Heart right ventricle (tissue), 16 donors: ENCODE measurements at regions not wholly inside any gene's neighbourhood (a gene's known extent, or its start where the extent isn't known, plus 50 kb on each side); places are given as distances from the start of the nearest gene placed in this dataset.
A peak's percentile ranks its signal among the peaks of the same experiment; 100 is the strongest.

Experiments
- ATAC-seq, 8 donors: fragments of 200-7000 bp; cut with Tn5 transposase; one replicate each; pipeline ENCODE4 v1.9.1; 2020; ENCODE audit warnings: mild to moderate bottlenecking in 8 of 8, moderate library complexity in 8 of 8, moderate number of reproducible peaks in 1 of 8
- DNase-seq, 2 donors: peaks; one replicate each; pipeline ENCODE4 v3.0.0-alpha.2; 2020
- H3K27ac ChIP-seq, 10 donors: fragments of 200-600 bp; sonication (generic) in 2 of 10; one replicate each; pipeline versions ENCODE4 v1.5.0 to v1.8.0; 2020 to 2022; ENCODE audit warnings: mild to moderate bottlenecking in 3 of 10
- H3K27me3 ChIP-seq, 7 donors: fragments of 200-600 bp; one replicate each; pipeline ENCODE4 v1.8.0; 2021 to 2022; ENCODE audit warnings: mild to moderate bottlenecking in 2 of 7
- H3K36me3 ChIP-seq, 9 donors: fragments of 200-600 bp; sonication (generic) in 1 of 9; one replicate each; pipeline versions ENCODE4 v1.5.0 to v1.8.0; 2020 to 2022; ENCODE audit warnings: mild to moderate bottlenecking in 2 of 9
- H3K4me1 ChIP-seq, 9 donors: fragments of 200-600 bp; sonication (generic) in 1 of 9; one replicate each; pipeline versions ENCODE4 v1.5.0 to v1.8.0; 2020 to 2022; ENCODE audit warnings: mild to moderate bottlenecking in 4 of 9
- H3K4me3 ChIP-seq, 10 donors: fragments of 200-600 bp; sonication (generic) in 2 of 10; one replicate each; pipeline versions ENCODE4 v1.5.0 to v1.8.0; 2020 to 2022; ENCODE audit warnings: mild to moderate bottlenecking in 7 of 10, moderate library complexity in 2 of 10
- H3K9me3 ChIP-seq, 11 donors: fragments of 200-600 bp in 10 of 11; sonication (generic) in 2 of 11; one replicate each; pipeline versions ENCODE4 v1.5.0 to v1.8.0; 2013 to 2022; ENCODE audit warnings: mild to moderate bottlenecking in 2 of 11, control low read depth in 1 of 11, moderate library complexity in 1 of 11
- WGBS, 2 donors: extraction: QIAGEN DNeasy Blood & Tissue Kit; methylation state at CpG; one replicate each; pipeline ENCODE4 v1.1.7; 2013; ENCODE audit warnings: inconsistent platforms in 1 of 2; 5-methylcytosine and 5-hydroxymethylcytosine counted together
- intact Hi-C, 10 donors: fragments of 100-400 bp; cut with DNase I; formaldehyde crosslinking; loops; one replicate each; pipeline versions ENCODE4 v1.11.1 to v1.14.2; 2022
- TF ChIP-seq, protein P1 (sequence below), 9 donors: fragments of 200-600 bp; sonication (generic) in 2 of 9; IDR thresholded peaks; one replicate each; pipeline versions ENCODE4 v1.5.0 to v1.8.0; 2021 to 2022; ENCODE audit warnings: antibody characterized with exemption in 9 of 9, mild to moderate bottlenecking in 5 of 9, moderate library complexity in 1 of 9
- donor health status: Arrhythmogenic right ventricular cardiomyopathy.
- donor health status: ischemic (EF 13 %, LVEDD 7.1; RV severe dilation, severe dysfunction).
- donor health status: healthy with polysubstance abuse.
- donor health status: DM: no; HTN: yes; CAD: no.
- donor health status: DM: no; HTN: no; CAD: no.
- donor health status: ischemic (EF 25% LVEDD 6.9; RV normal size, moderate dysfunction).
- donor health status: ischemic (EF 25% LVEDD 5.7; RV mildly dilated, moderate dysfunction).
- donor health status: healthy.
- donor health status: DM: yes; HTN: yes; CAD: no.
- donor health status: Ischemic cardiomyopathy.
- donor health status: ischemic (EF 35%, LVEDD 5.7; RV mildly dilated, moderate dysfunction).
- donor health status: nonischemic (EF 11% LVEDD 7.7; RV severe dilation, severe dysfunction).
- donor health status: DM: yes; HTN: yes; CAD: no.
- donor health status: PGD.
- donor health status: ischemic (EF 29% LVEDD 5.4; RV normal size, mild dysfunction).
- donor health status: nonischemic (EF 23%, LVEDD 6.1; RV moderate dilation, normal function).

DNA sequence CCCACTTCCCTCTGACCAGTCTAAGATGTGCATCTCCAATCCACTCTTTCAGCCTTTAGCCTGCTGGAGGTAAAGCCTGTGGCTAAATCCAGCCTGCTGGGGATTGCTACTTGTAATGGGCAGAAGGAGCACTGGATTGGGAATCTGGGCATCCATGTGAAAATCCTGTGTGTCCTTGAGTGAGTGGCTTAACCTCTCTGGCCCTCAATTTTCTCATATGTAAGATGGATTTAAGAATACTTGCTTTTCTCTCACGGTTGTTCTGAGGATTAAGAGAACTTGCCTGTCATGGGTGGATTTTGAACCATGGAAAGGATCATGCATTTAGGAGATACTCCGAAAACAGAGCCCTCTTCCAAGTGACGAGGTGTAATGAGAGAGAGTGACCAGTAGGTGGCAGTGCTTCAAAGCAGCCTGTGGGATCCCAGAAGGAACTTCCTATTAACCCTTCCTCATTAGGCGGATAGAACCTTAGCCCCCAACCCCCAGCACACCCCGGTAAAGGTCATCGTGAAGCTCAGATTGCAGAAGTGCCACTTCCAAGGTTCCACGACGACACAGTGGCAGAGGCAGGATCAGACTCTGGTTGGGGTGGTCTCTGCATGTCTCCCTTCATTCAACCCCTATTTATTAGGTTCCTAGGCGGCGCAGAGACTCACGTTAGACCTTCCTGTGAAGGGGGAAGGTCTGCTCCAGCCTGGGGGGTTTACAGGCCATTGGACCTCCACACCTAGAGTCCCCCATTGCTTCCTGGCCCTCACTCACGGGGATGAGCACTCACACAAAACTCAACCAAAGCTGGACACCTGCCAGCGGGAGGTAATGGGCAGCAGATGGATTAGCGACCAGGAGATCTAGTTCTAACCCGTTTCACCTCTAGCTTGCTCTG is 68.7 kb upstream of the ZNF618 start:
- TF ChIP-seq, protein P1, sequence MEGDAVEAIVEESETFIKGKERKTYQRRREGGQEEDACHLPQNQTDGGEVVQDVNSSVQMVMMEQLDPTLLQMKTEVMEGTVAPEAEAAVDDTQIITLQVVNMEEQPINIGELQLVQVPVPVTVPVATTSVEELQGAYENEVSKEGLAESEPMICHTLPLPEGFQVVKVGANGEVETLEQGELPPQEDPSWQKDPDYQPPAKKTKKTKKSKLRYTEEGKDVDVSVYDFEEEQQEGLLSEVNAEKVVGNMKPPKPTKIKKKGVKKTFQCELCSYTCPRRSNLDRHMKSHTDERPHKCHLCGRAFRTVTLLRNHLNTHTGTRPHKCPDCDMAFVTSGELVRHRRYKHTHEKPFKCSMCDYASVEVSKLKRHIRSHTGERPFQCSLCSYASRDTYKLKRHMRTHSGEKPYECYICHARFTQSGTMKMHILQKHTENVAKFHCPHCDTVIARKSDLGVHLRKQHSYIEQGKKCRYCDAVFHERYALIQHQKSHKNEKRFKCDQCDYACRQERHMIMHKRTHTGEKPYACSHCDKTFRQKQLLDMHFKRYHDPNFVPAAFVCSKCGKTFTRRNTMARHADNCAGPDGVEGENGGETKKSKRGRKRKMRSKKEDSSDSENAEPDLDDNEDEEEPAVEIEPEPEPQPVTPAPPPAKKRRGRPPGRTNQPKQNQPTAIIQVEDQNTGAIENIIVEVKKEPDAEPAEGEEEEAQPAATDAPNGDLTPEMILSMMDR (IDR thresholded peaks at IDR 0.05) = peak; percentile 82 to 94 (median 90)
- Histone ChIP-seq H3K9me3 (no peaks in the 10 kb centered on the region), H3K4me1 (peaks cover 0 to 12% (median 4%) of the 10 kb centered on the region in 9 donors), H3K27me3 (peaks cover 0 to 16% (median 2%) of the 10 kb centered on the region in 7 donors), H3K4me3 (peak overlapping the region in 5 of 10 donors; percentile 7 to 24 (median 21)), H3K27ac (no peak overlapping the region), H3K36me3 (no peaks in the 10 kb centered on the region)
- DNase-seq = peak in 1 of 2 donors; percentile 48
- ATAC-seq = peak; percentile 47 to 83 (median 70)
- intact Hi-C loops = loop anchor here (1.0 to 10.0 kb wide), 13 partner anchors 67 to 230 kb away; partner anchors contain the start of gene ZNF618 (in 3 of the 10)
- 23 to 29% methylated on average over 15 of the region's 15 CpGs for WGBS, 2 donors

- DNase-seq (no peak), ATAC-seq (peak in 7 of 8 donors; percentile 46 to 90 (median 57))
- Histone ChIP-seq H3K27me3 (peaks cover 0 to 23% (median 6%) of the 10 kb centered on the region in 7 donors), H3K4me3 (no peak overlapping the region), H3K36me3 (no peaks in the 10 kb centered on the region), H3K4me1 (peaks cover 0 to 12% (median 4%) of the 10 kb centered on the region in 9 donors), H3K9me3 (no peaks in the 10 kb centered on the region), H3K27ac (no peak overlapping the region)
- WGBS, 2 donors = 64 to 73% methylated on average over 10 of the region's 10 CpGs
- TF ChIP-seq, protein P1 (IDR thresholded peaks at IDR 0.05) = no peak
- intact Hi-C loops = loop anchor here in 8 of 10 donors (5.0 to 10.0 kb wide), 10 partner anchors 66 to 229 kb away; partner anchors contain the start of gene ZNF618 (in 3 of the 8)
These were observed 67.4 kb upstream of the ZNF618 start for GRCh38 chr9:113808391-113809358.

DNA sequence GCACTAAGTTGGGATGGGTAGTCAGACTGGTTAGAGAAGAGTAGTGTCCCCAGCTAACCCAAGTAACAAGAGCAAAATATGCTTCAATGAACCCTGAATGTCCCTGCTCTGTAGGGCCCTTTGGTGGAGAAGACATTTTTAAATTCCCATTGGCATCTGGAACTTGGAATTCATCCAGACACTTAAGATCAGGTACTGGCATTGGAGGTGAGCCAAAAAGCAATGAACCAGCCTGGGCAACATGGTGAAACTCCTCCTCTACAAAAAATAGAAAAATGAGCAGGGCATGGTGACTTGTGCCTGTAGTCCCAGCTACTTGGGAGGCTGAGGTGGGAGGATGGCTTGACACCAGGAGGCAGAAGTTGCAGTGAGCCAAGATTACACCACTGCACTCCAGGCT is 58.9 kb upstream of the ZNF618 start:
- Histone ChIP-seq H3K9me3 (peaks cover 0 to 15% (median 0%) of the 10 kb centered on the region in 11 donors), H3K27me3 (peaks cover 0 to 27% (median 6%) of the 10 kb centered on the region in 7 donors), H3K36me3 (no peaks in the 10 kb centered on the region), H3K27ac (no peak overlapping the region), H3K4me1 (no peaks in the 10 kb centered on the region), H3K4me3 (no peak overlapping the region)
- intact Hi-C loops = loop anchor here in 1 of 10 donors (10.0 kb wide), 1 partner anchor 58 kb away; the partner anchor contains the start of gene ZNF618
- no peak for ATAC-seq
- TF ChIP-seq, protein P1 (IDR thresholded peaks at IDR 0.05) = no peak
- DNase-seq = no peak

DNA sequence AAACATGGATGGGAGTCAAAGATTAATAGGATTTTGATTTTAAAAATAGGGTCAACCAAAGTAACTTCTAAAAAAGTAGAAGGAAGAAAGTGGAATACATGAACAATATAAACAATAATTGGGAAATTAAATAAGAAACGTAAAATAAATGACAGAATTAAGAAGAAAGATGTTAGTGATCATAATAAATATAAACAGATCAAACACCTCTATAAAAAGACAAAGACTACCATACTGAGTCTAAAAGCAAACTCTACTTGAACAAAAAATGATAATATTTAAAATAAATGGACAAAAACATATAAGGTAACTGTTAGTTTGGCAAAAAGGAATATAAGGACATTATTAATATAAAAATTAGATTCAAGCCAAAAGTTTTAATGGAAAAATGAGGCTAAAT is 57.7 kb upstream of the ZNF618 start:
- DNase-seq = no peak
- Histone ChIP-seq H3K4me1 (no peaks in the 10 kb centered on the region), H3K27ac (no peak overlapping the region), H3K36me3 (no peaks in the 10 kb centered on the region), H3K27me3 (peaks cover 0 to 19% (median 0%) of the 10 kb centered on the region in 7 donors), H3K9me3 (peaks cover 0 to 18% (median 0%) of the 10 kb centered on the region in 11 donors), H3K4me3 (no peak overlapping the region)
- intact Hi-C loops = loop anchor here in 1 of 10 donors (10.0 kb wide), 1 partner anchor 56 kb away; the partner anchor contains the start of gene ZNF618
- WGBS, 2 donors = 76 to 88% methylated on average over 1 of the region's 1 CpG
- no peak for ATAC-seq
- TF ChIP-seq, protein P1 (IDR thresholded peaks at IDR 0.05) = no peak
